ENCODE measurements at regions not wholly inside any gene's neighbourhood (a gene's known extent, or its start where the extent isn't known, plus 50 kb on each side); places are given as distances from the start of the nearest gene placed in this dataset.

DNA sequence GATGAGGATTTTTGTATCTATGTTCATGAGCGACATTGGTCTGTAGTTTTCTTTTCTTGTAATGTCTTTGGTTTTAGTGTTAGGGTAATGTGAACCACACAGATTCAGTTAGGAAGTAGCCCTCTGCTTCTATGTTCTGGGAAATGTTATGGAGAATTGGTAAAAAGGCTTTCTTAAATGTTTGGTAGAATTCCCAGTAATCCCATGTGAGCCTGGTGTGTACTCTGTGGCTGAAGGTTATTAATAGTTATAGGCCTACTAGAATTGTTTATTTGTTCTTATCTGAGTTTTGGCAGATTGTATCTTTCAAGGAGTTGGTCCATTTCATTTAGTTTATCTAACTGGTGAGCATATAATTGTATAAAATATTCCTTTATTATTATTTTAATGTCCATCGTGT lies 484.6 kb upstream of the GHITM start:
- Histone ChIP-seq H3K27me3 (ENCODE audit: low read depth, low read length) (no peaks in the 10 kb centered on the region), H3K4me1 (ENCODE audit: low read length) (no peaks in the 10 kb centered on the region), H3K4me2 (ENCODE audit: low read length) (no peak overlapping the region), H3K27ac (ENCODE audit: low read length) (no peak overlapping the region), H3K79me2 (ENCODE audit: low read length) (no peaks in the 10 kb centered on the region), H3K9ac (ENCODE audit: low read length) (no peak overlapping the region), H4K20me1 (ENCODE audit: insufficient read depth, low read length) (no peaks in the 10 kb centered on the region), H3K9me3 (ENCODE audit: insufficient read depth, low read length) (no peaks in the 10 kb centered on the region), H3K36me3 (replicated peaks; ENCODE audit: low read depth, low read length) (no peaks in the 10 kb centered on the region), H2AFZ (ENCODE audit: low read depth, low read length) (no peak overlapping the region), H3K4me3 (ENCODE audit: low read length) (no peak overlapping the region)
- TF ChIP-seq, protein P1, sequence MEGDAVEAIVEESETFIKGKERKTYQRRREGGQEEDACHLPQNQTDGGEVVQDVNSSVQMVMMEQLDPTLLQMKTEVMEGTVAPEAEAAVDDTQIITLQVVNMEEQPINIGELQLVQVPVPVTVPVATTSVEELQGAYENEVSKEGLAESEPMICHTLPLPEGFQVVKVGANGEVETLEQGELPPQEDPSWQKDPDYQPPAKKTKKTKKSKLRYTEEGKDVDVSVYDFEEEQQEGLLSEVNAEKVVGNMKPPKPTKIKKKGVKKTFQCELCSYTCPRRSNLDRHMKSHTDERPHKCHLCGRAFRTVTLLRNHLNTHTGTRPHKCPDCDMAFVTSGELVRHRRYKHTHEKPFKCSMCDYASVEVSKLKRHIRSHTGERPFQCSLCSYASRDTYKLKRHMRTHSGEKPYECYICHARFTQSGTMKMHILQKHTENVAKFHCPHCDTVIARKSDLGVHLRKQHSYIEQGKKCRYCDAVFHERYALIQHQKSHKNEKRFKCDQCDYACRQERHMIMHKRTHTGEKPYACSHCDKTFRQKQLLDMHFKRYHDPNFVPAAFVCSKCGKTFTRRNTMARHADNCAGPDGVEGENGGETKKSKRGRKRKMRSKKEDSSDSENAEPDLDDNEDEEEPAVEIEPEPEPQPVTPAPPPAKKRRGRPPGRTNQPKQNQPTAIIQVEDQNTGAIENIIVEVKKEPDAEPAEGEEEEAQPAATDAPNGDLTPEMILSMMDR (IDR thresholded peaks at IDR 0.05; ENCODE audit: low read depth, low read length), result no peak
- no peak for TF ChIP-seq EZH2phosphoT487 (IDR thresholded peaks at IDR 0.05; ENCODE audit: low read depth)

DNA sequence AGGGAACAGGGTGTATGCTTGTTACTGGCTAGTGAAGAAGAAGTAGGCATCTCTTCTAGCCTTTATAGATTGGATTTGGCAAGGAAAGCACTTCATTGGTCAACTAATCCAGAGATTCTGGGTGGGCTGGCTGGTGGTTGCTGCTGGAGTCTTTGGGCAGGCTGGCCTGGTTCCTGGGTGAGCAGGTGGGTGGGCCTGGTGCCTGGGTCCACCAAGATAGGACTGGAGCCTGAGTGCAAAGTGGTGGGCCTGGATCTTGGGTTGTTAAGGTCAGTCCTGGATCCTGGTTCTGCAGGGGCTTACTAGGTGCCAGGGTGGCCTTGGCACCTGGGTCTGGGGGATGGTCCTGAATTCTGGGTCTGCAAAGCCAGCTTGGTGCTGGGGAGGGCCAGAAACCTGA lies 482.4 kb upstream of the GHITM start:
- H2AFZ ChIP-seq (ENCODE audit: low read depth, low read length), result no peak overlapping the region
- no peaks in the 10 kb centered on the region for H3K27me3 ChIP-seq (ENCODE audit: low read depth, low read length)
- H3K4me3 ChIP-seq (ENCODE audit: low read length), result no peak overlapping the region
- no peaks in the 10 kb centered on the region for H3K36me3 ChIP-seq (replicated peaks; ENCODE audit: low read depth, low read length)
- no peaks in the 10 kb centered on the region for H3K4me1 ChIP-seq (ENCODE audit: low read length)
- no peaks in the 10 kb centered on the region for H3K79me2 ChIP-seq (ENCODE audit: low read length)
- no peaks in the 10 kb centered on the region for H4K20me1 ChIP-seq (ENCODE audit: insufficient read depth, low read length)
- no peaks in the 10 kb centered on the region for H3K9me3 ChIP-seq (ENCODE audit: insufficient read depth, low read length)
- TF ChIP-seq, protein P1 (IDR thresholded peaks at IDR 0.05; ENCODE audit: low read depth, low read length), result no peak
- no peak for TF ChIP-seq EZH2phosphoT487 (IDR thresholded peaks at IDR 0.05; ENCODE audit: low read depth)
- H3K4me2 ChIP-seq (ENCODE audit: low read length), result no peak overlapping the region
- no peak overlapping the region for H3K27ac ChIP-seq (ENCODE audit: low read length)
- no peak overlapping the region for H3K9ac ChIP-seq (ENCODE audit: low read length)

DNA sequence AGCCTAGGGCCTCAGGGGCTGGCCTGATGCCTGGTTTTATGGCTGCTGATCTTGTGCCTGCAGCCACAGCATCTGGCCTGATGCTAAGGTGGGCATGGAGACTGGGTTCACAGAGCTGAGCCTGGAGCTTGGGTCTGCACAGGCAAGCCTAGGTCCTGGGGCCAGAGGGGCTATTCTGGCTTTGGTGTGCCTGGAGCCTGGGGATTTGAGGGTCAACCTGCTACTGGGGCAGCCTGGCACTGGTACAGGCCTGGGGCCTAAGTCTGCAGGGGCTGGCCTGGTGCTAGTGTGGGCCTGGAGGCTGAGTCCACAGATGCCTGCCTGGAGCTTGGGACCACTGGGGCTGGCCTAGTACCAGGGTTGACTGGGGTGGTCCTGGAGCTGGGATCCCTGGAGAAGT lies 481.8 kb upstream of the GHITM start:
- H3K9me3 ChIP-seq (ENCODE audit: insufficient read depth, low read length), result no peaks in the 10 kb centered on the region
- H2AFZ ChIP-seq (ENCODE audit: low read depth, low read length), result no peak overlapping the region
- H3K9ac ChIP-seq (ENCODE audit: low read length), result no peak overlapping the region
- no peaks in the 10 kb centered on the region for H4K20me1 ChIP-seq (ENCODE audit: insufficient read depth, low read length)
- no peak for TF ChIP-seq EZH2phosphoT487 (IDR thresholded peaks at IDR 0.05; ENCODE audit: low read depth)
- TF ChIP-seq, protein P1 (IDR thresholded peaks at IDR 0.05; ENCODE audit: low read depth, low read length), result no peak
- no peaks in the 10 kb centered on the region for H3K36me3 ChIP-seq (replicated peaks; ENCODE audit: low read depth, low read length)
- H3K79me2 ChIP-seq (ENCODE audit: low read length), result no peaks in the 10 kb centered on the region
- H3K27ac ChIP-seq (ENCODE audit: low read length), result no peak overlapping the region
- no peaks in the 10 kb centered on the region for H3K27me3 ChIP-seq (ENCODE audit: low read depth, low read length)
- no peak overlapping the region for H3K4me2 ChIP-seq (ENCODE audit: low read length)
- H3K4me1 ChIP-seq (ENCODE audit: low read length), result no peaks in the 10 kb centered on the region
- no peak overlapping the region for H3K4me3 ChIP-seq (ENCODE audit: low read length)

DNA sequence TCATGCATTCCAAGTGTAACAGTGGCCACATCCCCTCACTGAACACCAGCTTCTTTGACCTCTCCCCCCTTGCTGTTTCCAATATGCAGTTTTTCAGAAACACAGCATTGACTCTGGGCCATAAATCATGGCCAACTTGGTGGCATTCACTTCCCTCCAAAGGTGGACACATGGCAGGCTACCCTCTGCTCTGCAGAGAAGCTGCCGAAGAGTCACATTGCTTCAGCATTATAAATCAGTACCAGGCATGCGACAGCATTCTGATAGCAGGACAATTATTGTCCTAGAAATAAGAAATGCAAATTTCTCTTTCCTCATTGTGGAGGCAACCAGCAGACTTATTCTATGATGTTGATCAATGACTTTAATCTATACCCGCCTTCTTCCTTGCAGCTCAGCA lies 475.4 kb upstream of the GHITM start:
- no peaks in the 10 kb centered on the region for H3K36me3 ChIP-seq (replicated peaks; ENCODE audit: low read depth, low read length)
- no peak overlapping the region for H3K4me2 ChIP-seq (ENCODE audit: low read length)
- no peaks in the 10 kb centered on the region for H3K9me3 ChIP-seq (ENCODE audit: insufficient read depth, low read length)
- no peaks in the 10 kb centered on the region for H3K27me3 ChIP-seq (ENCODE audit: low read depth, low read length)
- H4K20me1 ChIP-seq (ENCODE audit: insufficient read depth, low read length), result no peaks in the 10 kb centered on the region
- peaks cover 12% of the 10 kb centered on the region for H3K4me1 ChIP-seq (ENCODE audit: low read length)
- H3K79me2 ChIP-seq (ENCODE audit: low read length), result no peaks in the 10 kb centered on the region
- no peak overlapping the region for H3K9ac ChIP-seq (ENCODE audit: low read length)
- no peak overlapping the region for H3K27ac ChIP-seq (ENCODE audit: low read length)
- H3K4me3 ChIP-seq (ENCODE audit: low read length), result no peak overlapping the region
- no peak overlapping the region for H2AFZ ChIP-seq (ENCODE audit: low read depth, low read length)
- no peak for TF ChIP-seq EZH2phosphoT487 (IDR thresholded peaks at IDR 0.05; ENCODE audit: low read depth)
- TF ChIP-seq, protein P1 (IDR thresholded peaks at IDR 0.05; ENCODE audit: low read depth, low read length), result no peak
